A673 (cell line): ENCODE measurements at regions not wholly inside any gene's neighbourhood (a gene's known extent, or its start where the extent isn't known, plus 50 kb on each side); places are given as distances from the start of the nearest gene placed in this dataset.

Experiments
- EZH2 ChIP-seq: fragments of 200-600 bp; sonication (generic); IDR thresholded peaks from 2 replicates; pipeline ENCODE4 v1.6.1; 2017; ENCODE audit warnings: borderline replicate concordance, low read depth, mild to moderate bottlenecking, mixed read lengths, antibody characterized with exemption, low read length; ENCODE audit not compliant: poor library complexity, severe bottlenecking
- TF ChIP-seq, protein P1 (sequence below): fragments of 300-800, 200-600 bp; sonication (generic); conservative IDR thresholded peaks from 2 replicates; pipeline ENCODE4 v1.5.1; 2017; ENCODE audit warnings: low read depth, mild to moderate bottlenecking, antibody characterized with exemption, low read length, moderate library complexity, mixed read lengths

DNA sequence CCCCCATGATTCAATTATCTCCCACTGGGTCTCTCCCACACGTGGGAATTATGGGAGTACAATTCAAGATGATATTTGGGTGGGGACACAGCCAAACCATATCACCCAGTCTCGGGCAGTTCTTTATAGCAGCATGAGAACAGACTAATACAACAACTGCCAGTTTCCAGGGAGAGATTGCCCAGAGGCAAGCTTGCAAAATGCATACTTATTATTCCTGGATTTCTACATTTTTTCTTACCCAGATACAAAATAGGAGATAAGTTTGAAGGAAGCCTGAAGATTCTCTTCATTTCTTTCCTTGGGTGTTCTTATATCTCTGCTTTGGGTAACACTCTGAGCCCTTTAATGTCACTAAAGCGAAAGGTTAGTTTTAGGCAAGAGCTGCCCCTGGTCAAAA is 691.2 kb downstream of the TAF11L14 start:
- no peak for TF ChIP-seq EZH2
- TF ChIP-seq, protein P1, sequence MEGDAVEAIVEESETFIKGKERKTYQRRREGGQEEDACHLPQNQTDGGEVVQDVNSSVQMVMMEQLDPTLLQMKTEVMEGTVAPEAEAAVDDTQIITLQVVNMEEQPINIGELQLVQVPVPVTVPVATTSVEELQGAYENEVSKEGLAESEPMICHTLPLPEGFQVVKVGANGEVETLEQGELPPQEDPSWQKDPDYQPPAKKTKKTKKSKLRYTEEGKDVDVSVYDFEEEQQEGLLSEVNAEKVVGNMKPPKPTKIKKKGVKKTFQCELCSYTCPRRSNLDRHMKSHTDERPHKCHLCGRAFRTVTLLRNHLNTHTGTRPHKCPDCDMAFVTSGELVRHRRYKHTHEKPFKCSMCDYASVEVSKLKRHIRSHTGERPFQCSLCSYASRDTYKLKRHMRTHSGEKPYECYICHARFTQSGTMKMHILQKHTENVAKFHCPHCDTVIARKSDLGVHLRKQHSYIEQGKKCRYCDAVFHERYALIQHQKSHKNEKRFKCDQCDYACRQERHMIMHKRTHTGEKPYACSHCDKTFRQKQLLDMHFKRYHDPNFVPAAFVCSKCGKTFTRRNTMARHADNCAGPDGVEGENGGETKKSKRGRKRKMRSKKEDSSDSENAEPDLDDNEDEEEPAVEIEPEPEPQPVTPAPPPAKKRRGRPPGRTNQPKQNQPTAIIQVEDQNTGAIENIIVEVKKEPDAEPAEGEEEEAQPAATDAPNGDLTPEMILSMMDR: no peak
